Activated naive CD4-positive, alpha-beta T cell treated with anti-CD3 and anti-CD28 coated beads, Interleukin-2, amount 50 U/mL, for 72 hours (primary cell): ENCODE measurements at regions not wholly inside any gene's neighbourhood (a gene's known extent, or its start where the extent isn't known, plus 50 kb on each side); places are given as distances from the start of the nearest gene placed in this dataset.
A peak's percentile ranks its signal among the peaks of the same experiment; 100 is the strongest.
"Not testable (repeated sequence)": the region's sequence is repeated elsewhere in the genome, so short reads cannot be mapped to it uniquely, and the experiment has no call there.

Source experiments
- ATAC-seq, 2 donors: fragments of 150-1000 bp; cut with Tn5 transposase; 2 replicates each; pipeline ENCODE4 v1.10.0; 2021; ENCODE audit warnings: mild to moderate bottlenecking in 2 of 2, moderate library complexity in 2 of 2
- DNase-seq, 2 donors: peaks; one replicate each; pipeline ENCODE4 v3.0.0; 2021 to 2022; ENCODE audit warnings: low spot score in 2 of 2
- H3K27ac Mint-ChIP-seq, 2 donors: one replicate each; pipeline ENCODE4 v1.8.0; 2022; ENCODE audit warnings: mild to moderate bottlenecking in 2 of 2, mixed read lengths in 2 of 2
- H3K36me3 Mint-ChIP-seq, 2 donors: one replicate each; pipeline ENCODE4 v1.8.0; 2022; ENCODE audit warnings: mixed read lengths in 2 of 2
- H3K9me3 Mint-ChIP-seq, 2 donors: one replicate each; pipeline ENCODE4 v1.8.0; 2022; ENCODE audit warnings: mixed read lengths in 2 of 2

DNA sequence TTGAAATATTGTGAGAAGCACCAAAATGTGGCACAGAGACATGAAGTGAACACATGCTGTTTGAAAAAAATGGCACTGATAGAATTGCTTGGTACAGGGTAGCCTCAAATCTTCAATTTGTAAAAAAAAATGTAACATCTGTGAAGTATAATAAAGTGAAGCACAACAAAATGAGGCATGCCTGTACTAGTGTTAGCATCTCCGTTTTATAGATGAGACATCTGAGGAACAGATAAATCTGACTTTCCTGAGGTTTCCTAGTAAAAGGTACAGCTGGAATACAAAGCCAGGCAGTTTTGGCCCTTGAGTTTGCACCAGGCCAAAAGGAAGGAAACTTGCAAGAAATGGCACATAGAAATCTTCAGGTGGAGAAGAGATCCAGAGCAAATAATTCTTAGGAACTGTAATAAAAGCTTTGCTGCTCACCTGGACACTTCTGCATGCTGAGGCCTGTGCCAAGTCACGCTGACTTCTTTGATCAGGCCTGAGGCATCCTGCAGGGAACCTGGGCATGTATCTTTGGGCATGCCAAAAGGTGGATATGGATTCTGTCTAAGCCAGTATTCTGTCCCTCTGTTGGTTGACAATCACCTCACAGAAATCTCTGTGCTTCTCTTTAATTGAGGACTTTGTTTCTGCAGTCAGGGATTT, 251.5 kb upstream of the PLPP4 start:
- Mint-ChIP-seq H3K36me3 (no peaks in the 10 kb centered on the region), H3K27ac (no peak overlapping the region), H3K9me3 (no peaks in the 10 kb centered on the region)
- DNase-seq (no peak), ATAC-seq (no peak)

DNA sequence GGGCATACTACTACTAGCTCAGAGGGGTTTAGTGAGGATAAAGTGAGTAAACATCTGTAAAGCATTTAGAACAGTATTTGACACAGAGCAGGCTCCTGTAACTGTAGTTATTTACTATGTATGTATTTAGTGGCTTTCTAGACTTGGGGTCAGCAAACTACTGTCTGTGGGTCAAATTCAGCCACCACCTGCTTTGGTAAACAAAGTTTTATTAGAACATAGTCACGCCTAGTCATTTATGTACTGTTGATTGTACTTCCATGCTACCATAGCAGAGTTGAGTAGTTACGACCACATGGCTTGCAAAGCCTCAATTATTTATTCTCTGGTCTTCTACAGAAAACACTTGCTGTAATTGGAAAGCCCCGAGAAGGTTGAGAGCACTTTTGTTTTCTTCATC, 248.5 kb upstream of the PLPP4 start:
- DNase-seq: no peak
- Mint-ChIP-seq H3K27ac (no peak overlapping the region), H3K9me3 (no peaks in the 10 kb centered on the region), H3K36me3 (no peaks in the 10 kb centered on the region)
- no peak for ATAC-seq

DNA sequence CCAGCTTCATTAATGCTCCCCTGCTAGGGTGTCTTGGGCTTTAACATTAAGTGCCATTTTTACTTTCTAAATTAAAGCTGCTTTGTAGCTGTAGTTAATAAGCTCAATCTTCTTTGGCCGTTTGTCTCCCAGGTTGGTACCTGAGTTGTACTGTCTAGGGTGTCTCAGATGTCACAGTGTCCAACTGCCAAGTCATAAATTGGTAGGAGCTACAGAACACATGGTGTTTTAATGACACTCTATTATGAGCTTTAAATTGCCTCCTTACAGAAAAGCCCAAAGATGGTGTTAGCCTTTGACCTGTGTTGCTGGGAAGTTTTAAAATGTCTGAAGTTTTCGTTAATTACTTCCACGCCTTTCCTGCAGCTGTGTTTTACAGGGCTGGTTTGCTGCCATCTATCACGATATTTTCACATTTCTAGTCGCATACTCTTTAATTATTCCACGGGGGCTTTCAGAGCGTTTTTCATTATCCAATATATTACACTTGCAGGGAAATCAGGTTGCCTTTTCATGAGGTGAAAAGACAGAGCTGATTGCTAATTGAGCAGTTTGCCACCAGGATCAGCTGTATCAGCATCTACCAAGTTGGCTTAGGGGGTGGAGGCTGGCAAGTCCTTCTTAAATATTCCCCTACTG, 247.8 kb upstream of the PLPP4 start:
- ATAC-seq (no peak), DNase-seq (no peak)
- Mint-ChIP-seq H3K9me3 (no peaks in the 10 kb centered on the region), H3K27ac (no peak overlapping the region), H3K36me3 (no peaks in the 10 kb centered on the region)

DNA sequence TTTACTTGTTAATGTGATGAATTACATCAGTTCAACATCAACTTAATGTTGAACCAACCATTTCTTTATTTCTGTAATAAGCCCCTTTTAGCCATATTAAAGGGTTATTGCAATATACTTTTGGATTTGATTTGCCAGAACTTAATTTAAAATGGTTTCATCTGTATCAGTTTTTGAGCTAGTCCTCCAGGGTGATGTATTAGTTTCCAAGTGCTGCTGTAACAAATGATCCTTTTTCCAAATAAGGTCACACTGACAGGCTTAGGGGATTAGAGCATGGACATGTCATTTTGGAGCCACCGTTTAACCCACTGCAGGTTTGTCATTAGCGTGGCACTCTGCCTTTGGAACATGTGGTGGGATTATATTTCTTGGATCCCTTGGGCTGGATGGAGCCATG, 244.8 kb upstream of the PLPP4 start:
- no peak overlapping the region for H3K27ac Mint-ChIP-seq
- DNase-seq (no peak), ATAC-seq (no peak)
- H3K36me3 Mint-ChIP-seq: no peaks in the 10 kb centered on the region
- no peaks in the 10 kb centered on the region for H3K9me3 Mint-ChIP-seq

DNA sequence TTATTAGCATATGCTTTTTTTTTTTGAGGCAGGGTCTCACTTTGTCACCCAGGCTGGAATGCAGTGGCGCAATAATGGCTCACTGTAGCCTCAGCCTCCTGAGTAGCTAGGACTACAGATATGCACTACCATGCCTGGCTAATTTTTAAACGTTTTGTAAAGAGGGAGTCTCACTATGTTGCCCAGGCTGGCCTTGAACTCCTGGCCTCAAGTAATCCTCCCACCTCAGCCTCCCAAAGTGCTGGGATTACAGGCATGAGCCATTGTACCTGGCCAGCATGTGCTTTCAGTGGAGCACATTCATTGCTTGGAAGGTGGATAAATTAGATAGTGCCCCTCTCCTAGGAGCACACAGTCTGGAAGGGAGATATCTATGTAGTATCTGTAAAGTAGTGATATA, 243.7 kb upstream of the PLPP4 start:
- not testable (repeated sequence) for H3K27ac Mint-ChIP-seq, H3K36me3 Mint-ChIP-seq, H3K9me3 Mint-ChIP-seq, DNase-seq, ATAC-seq

DNA sequence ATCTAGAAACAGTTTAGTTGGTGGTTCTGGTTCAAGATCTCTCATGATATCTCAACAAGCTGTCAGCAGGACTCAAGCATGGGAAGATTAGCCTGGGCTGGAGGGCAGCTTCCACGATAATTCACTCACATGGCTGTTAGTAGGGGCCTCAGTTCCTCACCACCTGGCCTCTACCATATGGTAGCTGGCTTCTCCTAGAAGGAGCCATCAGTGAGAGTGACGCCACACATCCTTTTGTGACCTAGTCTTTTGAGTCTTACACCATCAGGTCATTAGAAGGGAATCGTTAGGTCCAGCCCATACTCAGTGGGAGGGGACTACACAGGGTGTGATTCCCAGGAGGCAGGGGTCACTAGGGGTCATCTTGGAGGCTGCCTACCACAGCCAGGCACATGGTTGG, 239.3 kb upstream of the PLPP4 start:
- Mint-ChIP-seq H3K9me3 (no peaks in the 10 kb centered on the region), H3K36me3 (no peaks in the 10 kb centered on the region), H3K27ac (no peak overlapping the region)
- DNase-seq: no peak
- no peak for ATAC-seq

DNA sequence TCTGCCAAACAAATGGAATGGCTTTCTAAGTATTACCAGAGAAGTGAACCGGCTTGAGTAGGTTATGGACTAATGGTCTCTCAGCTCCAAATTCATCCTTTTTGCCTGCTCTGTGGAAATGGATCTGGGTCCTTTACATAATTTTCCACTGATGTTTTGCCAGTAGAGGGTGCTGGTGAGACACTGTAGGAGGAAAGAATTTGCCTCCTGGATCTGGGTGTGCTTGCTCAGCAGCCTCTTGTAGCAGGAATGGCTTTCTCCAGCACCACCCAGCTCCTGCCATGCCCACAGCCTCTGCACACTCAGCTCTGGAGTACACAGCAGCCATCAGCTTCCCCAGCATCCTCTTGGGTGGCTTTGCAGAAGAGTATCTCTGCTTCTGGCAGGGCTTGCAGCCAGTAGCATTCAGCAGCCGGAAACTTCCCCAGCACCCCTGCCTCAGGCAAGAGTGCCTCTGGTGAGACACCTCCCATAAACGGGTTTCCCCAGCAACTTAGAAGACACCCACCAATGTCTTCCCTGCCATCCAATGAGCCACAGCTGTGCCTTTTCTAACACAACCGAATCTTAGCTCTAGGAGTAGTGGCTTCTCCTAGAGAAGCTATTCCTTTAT, 235.0 kb upstream of the PLPP4 start:
- ATAC-seq: peak in 1 of 2 donors; percentile 53
- H3K9me3 Mint-ChIP-seq: no peaks in the 10 kb centered on the region
- no peaks in the 10 kb centered on the region for H3K36me3 Mint-ChIP-seq
- DNase-seq: peak in 1 of 2 donors; percentile 36
- no peak overlapping the region for H3K27ac Mint-ChIP-seq

DNA sequence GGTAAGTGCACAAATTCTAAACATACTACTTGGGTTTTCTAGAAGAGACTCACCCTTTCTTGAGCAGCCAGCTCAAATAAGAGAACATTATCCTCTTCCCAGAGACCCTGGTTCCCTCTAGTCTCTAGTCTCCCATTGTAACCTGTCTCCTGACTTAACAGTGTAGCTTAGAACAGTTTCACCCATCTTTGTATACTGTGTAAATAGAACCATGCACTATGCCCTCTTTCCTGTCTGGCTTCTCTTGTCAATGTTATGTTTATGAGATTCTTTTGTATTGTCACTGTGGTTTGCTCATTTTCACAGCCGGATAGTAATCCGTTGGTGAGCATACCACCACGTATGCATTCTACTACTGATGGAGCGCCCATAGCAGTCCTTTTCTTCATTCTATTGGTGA, 227.4 kb upstream of the PLPP4 start:
- H3K9me3 Mint-ChIP-seq: peaks cover 0 to 3% of the 10 kb centered on the region in 2 donors
- DNase-seq (no peak), ATAC-seq (no peak)
- no peak overlapping the region for H3K27ac Mint-ChIP-seq
- H3K36me3 Mint-ChIP-seq: no peaks in the 10 kb centered on the region

DNA sequence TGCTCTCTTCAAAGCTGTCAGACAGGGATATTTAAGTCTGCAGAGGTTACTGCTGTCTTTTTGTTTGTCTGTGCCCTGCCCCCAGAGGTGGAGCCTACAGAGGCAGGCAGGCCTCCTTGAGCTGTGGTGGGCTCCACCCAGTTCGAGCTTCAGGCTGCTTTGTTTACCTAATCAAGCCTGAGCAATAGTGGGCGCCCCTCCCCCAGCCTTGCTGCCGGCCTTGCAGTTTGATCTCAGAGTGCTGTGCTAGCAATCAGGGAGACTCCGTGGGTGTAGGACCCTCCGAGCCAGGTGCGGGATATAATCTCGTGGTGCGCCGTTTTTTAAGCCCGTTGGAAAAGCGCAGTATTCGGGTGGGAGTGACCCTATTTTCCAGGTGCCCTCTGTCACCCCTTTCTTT, 217.3 kb upstream of the PLPP4 start:
- DNase-seq, H3K9me3 Mint-ChIP-seq, H3K36me3 Mint-ChIP-seq, H3K27ac Mint-ChIP-seq, ATAC-seq: not testable (repeated sequence)

DNA sequence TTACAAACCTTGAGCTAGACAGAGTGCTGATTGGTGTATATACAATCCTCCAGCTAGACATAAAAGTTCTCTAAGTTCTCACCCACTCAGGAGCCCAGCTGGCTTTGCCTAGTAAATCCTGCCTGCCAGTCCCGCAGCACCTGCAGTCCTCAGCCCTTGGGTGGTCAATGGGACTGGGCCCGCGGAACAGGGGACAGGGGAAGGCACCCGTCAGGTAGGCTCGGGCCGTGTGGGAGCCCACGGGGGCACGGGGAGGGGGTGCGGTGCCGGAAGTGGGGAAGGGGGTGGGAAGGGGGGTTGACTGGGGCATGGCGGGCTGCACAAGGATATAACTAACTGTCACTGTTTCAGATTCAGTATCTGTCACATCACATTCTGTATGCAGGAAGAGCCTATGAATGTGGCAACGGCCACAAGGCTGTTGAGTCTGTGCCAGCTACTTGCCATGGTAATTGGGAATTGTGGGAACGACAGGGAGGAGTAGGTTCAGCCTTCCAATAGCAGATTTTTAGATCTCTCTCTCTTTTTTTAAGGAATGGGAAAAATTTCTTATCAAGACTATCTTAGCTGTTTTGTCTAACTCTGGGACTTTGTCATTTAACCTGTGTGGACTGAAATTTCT, 205.1 kb upstream of the PLPP4 start:
- no peaks in the 10 kb centered on the region for H3K36me3 Mint-ChIP-seq
- no peaks in the 10 kb centered on the region for H3K9me3 Mint-ChIP-seq
- ATAC-seq (no peak), DNase-seq (no peak)
- H3K27ac Mint-ChIP-seq: no peak overlapping the region

DNA sequence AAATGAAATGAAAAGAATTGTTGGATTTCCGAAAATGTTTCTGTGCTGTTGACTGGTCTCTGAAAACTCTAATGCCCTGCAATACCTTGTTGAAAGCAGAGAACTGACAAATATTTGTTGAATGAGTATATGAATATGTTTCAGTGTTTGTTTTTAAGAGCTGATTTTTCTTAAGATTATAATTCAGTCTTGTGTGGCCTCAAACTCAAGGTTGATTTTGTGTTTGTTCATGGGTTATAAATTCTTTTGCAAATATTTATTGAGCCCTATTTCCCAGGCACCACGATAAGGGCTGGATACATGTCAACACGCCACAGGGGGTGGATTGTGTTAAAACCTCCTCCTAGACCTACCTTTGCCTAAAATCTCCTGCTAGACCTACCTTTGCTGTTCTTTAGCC, 203.9 kb upstream of the PLPP4 start:
- no peak for DNase-seq
- H3K9me3 Mint-ChIP-seq: no peaks in the 10 kb centered on the region
- H3K36me3 Mint-ChIP-seq: no peaks in the 10 kb centered on the region
- H3K27ac Mint-ChIP-seq: no peak overlapping the region
- ATAC-seq: no peak

DNA sequence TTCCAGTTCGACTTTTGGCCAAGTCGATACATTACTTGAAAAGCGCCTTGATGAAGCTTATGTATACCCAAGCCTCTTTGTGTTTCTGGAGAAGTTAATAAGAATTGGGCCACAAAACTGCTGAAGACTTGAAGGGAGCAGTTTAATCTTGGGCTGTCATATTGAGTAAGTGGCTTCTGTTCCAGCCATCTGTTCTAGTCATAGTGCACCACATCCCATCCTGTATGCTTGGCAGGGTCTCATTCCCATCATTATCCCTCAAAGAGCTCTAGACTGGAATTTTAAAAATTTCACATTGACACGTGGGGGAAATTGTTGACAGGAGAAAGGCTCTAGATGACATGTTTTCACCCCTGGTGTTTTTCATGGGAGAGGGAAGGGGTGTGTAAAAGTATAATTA, 196.6 kb upstream of the PLPP4 start:
- Mint-ChIP-seq H3K9me3 (no peaks in the 10 kb centered on the region), H3K27ac (no peak overlapping the region), H3K36me3 (no peaks in the 10 kb centered on the region)
- ATAC-seq (no peak), DNase-seq (no peak)

DNA sequence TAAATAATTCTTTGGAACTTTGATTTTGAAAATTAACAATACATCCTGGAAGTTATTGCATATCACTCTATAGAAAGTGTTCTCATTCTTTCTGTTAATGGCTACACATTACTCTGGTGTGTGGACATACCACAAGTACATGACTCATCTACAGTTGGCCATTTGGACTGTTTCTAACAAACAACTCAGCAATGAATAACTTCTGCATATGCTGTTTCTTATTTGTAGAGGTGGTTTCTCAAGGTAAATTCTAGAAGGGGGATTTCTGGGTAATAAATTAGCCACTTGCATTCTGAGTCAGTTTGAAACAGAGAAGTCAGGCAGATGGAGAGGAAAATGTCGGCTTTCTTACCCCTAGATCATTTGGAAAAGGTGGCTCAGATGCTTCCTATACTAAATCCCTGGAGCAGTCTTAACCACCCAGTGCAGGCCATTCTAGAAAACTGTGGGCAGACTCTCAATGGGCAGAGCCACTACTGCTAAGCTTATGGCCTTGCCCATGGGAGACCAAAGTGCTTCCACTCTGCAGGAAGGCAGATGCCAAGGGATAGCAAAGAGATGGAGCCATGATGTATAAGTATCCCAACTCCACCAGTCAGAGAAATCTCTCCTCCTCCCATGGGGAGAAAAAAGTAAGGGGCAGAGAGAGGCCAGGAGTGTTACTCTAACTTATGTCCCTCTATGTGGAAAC, 194.0 kb upstream of the PLPP4 start:
- no peak for DNase-seq
- no peaks in the 10 kb centered on the region for H3K9me3 Mint-ChIP-seq

DNA sequence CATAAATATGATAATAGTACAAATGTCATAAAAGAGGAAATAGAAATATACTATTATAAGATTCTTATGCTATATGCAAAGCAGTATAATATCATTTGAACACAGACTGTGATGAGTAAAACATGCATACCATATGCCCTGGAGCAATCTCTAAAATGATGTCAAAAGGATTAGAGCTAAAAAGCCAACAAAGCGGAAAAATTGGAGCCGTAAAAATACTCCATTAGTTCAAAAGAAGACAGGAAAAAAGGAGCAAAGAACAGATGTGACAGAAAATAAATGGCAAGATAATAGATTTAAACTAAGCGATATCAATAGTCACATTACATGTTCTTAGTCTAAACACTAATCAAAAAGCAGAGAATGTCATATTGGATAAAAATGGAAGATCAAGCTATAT, 191.0 kb upstream of the PLPP4 start:
- DNase-seq: no peak
- no peaks in the 10 kb centered on the region for H3K36me3 Mint-ChIP-seq
- no peak overlapping the region for H3K27ac Mint-ChIP-seq
- ATAC-seq: no peak
- H3K9me3 Mint-ChIP-seq: no peaks in the 10 kb centered on the region

More for the DNA sequence above, 194.0 kb upstream of the PLPP4 start:
- ATAC-seq: no peak
- no peaks in the 10 kb centered on the region for H3K36me3 Mint-ChIP-seq
- H3K27ac Mint-ChIP-seq: no peak overlapping the region

DNA sequence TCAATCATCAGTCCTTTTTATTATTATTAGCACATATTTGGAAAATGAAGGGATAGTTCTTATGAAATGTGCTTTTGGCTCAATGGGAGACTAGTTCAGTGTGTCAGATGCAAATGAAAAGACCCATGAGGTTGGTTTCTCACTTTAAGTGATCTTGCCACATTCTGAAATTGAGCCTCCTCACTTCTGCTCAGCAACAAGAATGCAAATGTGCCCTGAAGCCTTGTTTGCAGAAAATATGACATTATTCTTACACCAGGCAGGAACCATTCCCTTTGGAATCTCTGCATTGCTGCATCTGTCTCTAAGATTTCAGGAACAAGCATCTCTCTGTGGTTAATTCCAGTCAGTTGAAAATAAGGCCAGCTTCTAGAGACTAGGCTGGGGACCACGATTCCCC, 186.1 kb upstream of the PLPP4 start:
- Mint-ChIP-seq H3K36me3 (no peaks in the 10 kb centered on the region), H3K9me3 (no peaks in the 10 kb centered on the region), H3K27ac (no peak overlapping the region)
- no peak for DNase-seq
- ATAC-seq: no peak

DNA sequence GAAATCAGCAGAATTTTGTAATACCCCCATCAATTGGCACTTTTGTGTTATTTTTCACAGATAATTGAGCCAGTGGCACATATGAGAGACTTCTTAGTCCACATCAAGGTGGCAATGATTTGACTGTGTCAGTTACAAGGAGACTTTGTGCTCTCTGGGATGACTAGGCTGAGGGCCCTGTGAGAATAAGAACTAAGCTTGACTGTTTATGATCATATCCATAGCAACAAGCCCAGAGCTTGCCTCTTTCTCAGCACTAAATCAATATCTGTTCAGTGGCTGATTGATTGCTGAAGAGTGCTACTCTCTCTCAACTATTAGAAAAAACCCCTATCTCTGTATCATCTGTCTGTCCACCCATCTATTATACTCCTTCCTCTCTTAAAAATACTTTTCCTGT, 185.3 kb upstream of the PLPP4 start:
- ATAC-seq (no peak), DNase-seq (no peak)
- H3K27ac Mint-ChIP-seq: no peak overlapping the region
- no peaks in the 10 kb centered on the region for H3K9me3 Mint-ChIP-seq
- H3K36me3 Mint-ChIP-seq: no peaks in the 10 kb centered on the region

DNA sequence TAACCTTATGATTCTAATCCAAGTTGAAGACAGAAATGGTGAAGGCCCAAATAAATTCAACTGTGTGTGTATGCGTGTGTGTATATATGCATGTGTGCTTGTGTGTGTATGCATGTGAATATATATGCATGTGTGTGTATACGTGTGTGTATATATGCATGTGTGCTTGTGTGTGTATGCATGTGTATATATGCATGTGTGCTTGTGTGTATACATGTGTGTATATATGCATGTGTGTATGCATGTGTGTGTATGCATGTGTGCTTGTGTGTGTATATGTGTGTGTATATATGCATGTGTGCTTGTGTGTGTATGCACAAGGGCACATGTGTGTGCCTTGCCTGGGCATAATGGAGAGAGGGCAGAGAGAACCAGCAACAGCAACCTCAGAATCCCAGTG, 184.7 kb upstream of the PLPP4 start:
- Mint-ChIP-seq H3K36me3 (no peaks in the 10 kb centered on the region), H3K27ac (no peak overlapping the region), H3K9me3 (no peaks in the 10 kb centered on the region)
- DNase-seq: no peak
- no peak for ATAC-seq
